Activated T-cell treated with anti-CD3 and anti-CD28 coated beads, Interleukin-2, amount 50 U/mL, for 48 hours (primary cell): ENCODE measurements at regions not wholly inside any gene's neighbourhood (a gene's known extent, or its start where the extent isn't known, plus 50 kb on each side); places are given as distances from the start of the nearest gene placed in this dataset.
"Not testable (repeated sequence)": the region's sequence is repeated elsewhere in the genome, so short reads cannot be mapped to it uniquely, and the experiment has no call there.

Experiments used
- DNase-seq, 2 experiments: peaks; one replicate each; pipeline ENCODE4 v3.0.0-alpha.2; 2020

GRCh38 chr9:1882711-1883403 is 132.3 kb upstream of the SMARCA2 start:
- DNase-seq = no peak

GRCh38 chr9:1890201-1890600 is 124.9 kb upstream of the SMARCA2 start:
- no peak for DNase-seq

GRCh38 chr9:1890816-1891215 is 124.3 kb upstream of the SMARCA2 start:
- DNase-seq = no peak

GRCh38 chr9:1903080-1903704 is 112.0 kb upstream of the SMARCA2 start:
- DNase-seq = not testable (repeated sequence)

- no peak for DNase-seq
These were observed 107.7 kb upstream of the SMARCA2 start for GRCh38 chr9:1907465-1907864.

- DNase-seq = no peak
These were observed 105.8 kb upstream of the SMARCA2 start for GRCh38 chr9:1909322-1909721.

GRCh38 chr9:1910269-1910811 is 104.8 kb upstream of the SMARCA2 start:
- DNase-seq = no peak

- DNase-seq = no peak
These were observed 101.4 kb upstream of the SMARCA2 start for GRCh38 chr9:1913631-1914330.

- DNase-seq = no peak
These were observed 99.1 kb upstream of the SMARCA2 start for GRCh38 chr9:1916095-1916494.

GRCh38 chr9:1916655-1917054 is 98.5 kb upstream of the SMARCA2 start:
- no peak for DNase-seq

GRCh38 chr9:1917396-1917935 is 97.7 kb upstream of the SMARCA2 start:
- no peak for DNase-seq

GRCh38 chr9:1918108-1918507 is 97.0 kb upstream of the SMARCA2 start:
- no peak for DNase-seq

- DNase-seq = no peak
These were observed 96.5 kb upstream of the SMARCA2 start for GRCh38 chr9:1918622-1919021.

- DNase-seq = no peak
These were observed 95.9 kb upstream of the SMARCA2 start for GRCh38 chr9:1919229-1919628.

GRCh38 chr9:1920386-1920785 is 94.8 kb upstream of the SMARCA2 start:
- no peak for DNase-seq

GRCh38 chr9:1922026-1922425 is 93.1 kb upstream of the SMARCA2 start:
- DNase-seq = no peak

GRCh38 chr9:1927546-1927945 is 87.6 kb upstream of the SMARCA2 start:
- DNase-seq = no peak

- DNase-seq = no peak
These were observed 86.0 kb upstream of the SMARCA2 start for GRCh38 chr9:1929134-1929533.

GRCh38 chr9:1929722-1930244 is 85.4 kb upstream of the SMARCA2 start:
- DNase-seq = no peak

- not testable (repeated sequence) for DNase-seq
These were observed 84.9 kb upstream of the SMARCA2 start for GRCh38 chr9:1930245-1930736.

- no peak for DNase-seq
These were observed 77.0 kb upstream of the SMARCA2 start for GRCh38 chr9:1938135-1938534.

- DNase-seq = no peak
These were observed 76.4 kb upstream of the SMARCA2 start for GRCh38 chr9:1938675-1939170.

- DNase-seq = no peak
These were observed 75.7 kb upstream of the SMARCA2 start for GRCh38 chr9:1939466-1939865.
